M059J (cell line): ENCODE measurements at regions not wholly inside any gene's neighbourhood (a gene's known extent, or its start where the extent isn't known, plus 50 kb on each side); places are given as distances from the start of the nearest gene placed in this dataset.

Source experiments
- DNase-seq: peaks from one replicate; pipeline ENCODE4 v3.0.0-alpha.2; 2012; ENCODE audit warnings: low read depth

GRCh38 chr12:130017591-130018449, 114.0 kb upstream of the TMEM132D start:
- peak; percentile 11 for DNase-seq

GRCh38 chr12:130018614-130019013, 114.8 kb upstream of the TMEM132D start:
- DNase-seq: no peak

- peak; percentile 34 for DNase-seq
These were observed 122.9 kb upstream of the TMEM132D start for GRCh38 chr12:130026608-130027176.

- no peak for DNase-seq
These were observed 124.0 kb upstream of the TMEM132D start for GRCh38 chr12:130027798-130028197.

- DNase-seq: no peak
These were observed 125.3 kb upstream of the TMEM132D start for GRCh38 chr12:130029151-130029550.

- no peak for DNase-seq
These were observed 127.2 kb upstream of the TMEM132D start for GRCh38 chr12:130031041-130031440.

GRCh38 chr12:130031571-130032189, 127.9 kb upstream of the TMEM132D start:
- peak; percentile 13 for DNase-seq

- DNase-seq: no peak
These were observed 120.1 kb upstream of the FZD10 start for GRCh38 chr12:130041983-130042812.

GRCh38 chr12:130043685-130044406, 118.4 kb upstream of the FZD10 start:
- no peak for DNase-seq

- no peak for DNase-seq
These were observed 117.2 kb upstream of the FZD10 start for GRCh38 chr12:130044991-130045621.

- peak; percentile 10 for DNase-seq
These were observed 112.6 kb upstream of the FZD10 start for GRCh38 chr12:130049666-130050065.

GRCh38 chr12:130051900-130052299, 110.4 kb upstream of the FZD10 start:
- DNase-seq: no peak

- DNase-seq: no peak
These were observed 108.6 kb upstream of the FZD10 start for GRCh38 chr12:130053651-130054069.

- no peak for DNase-seq
These were observed 107.5 kb upstream of the FZD10 start for GRCh38 chr12:130054803-130055202.

GRCh38 chr12:130058926-130059472, 103.3 kb upstream of the FZD10 start:
- DNase-seq: no peak

GRCh38 chr12:130063866-130064265, 98.4 kb upstream of the FZD10 start:
- DNase-seq: no peak

- DNase-seq: no peak
These were observed 97.3 kb upstream of the FZD10 start for GRCh38 chr12:130064999-130065398.

GRCh38 chr12:130066742-130067141, 95.5 kb upstream of the FZD10 start:
- DNase-seq: no peak

GRCh38 chr12:130068741-130069140, 93.5 kb upstream of the FZD10 start:
- no peak for DNase-seq

- peak; percentile 9 for DNase-seq
These were observed 92.1 kb upstream of the FZD10 start for GRCh38 chr12:130070126-130070611.
